Skin of body (tissue), 1 donor: ENCODE measurements at regions not wholly inside any gene's neighbourhood (a gene's known extent, or its start where the extent isn't known, plus 50 kb on each side); places are given as distances from the start of the nearest gene placed in this dataset.

Source experiments
- DNase-seq: peaks from one replicate; lab custom pipeline; 2025; lab: John Stamatoyannopoulos, UW

DNA sequence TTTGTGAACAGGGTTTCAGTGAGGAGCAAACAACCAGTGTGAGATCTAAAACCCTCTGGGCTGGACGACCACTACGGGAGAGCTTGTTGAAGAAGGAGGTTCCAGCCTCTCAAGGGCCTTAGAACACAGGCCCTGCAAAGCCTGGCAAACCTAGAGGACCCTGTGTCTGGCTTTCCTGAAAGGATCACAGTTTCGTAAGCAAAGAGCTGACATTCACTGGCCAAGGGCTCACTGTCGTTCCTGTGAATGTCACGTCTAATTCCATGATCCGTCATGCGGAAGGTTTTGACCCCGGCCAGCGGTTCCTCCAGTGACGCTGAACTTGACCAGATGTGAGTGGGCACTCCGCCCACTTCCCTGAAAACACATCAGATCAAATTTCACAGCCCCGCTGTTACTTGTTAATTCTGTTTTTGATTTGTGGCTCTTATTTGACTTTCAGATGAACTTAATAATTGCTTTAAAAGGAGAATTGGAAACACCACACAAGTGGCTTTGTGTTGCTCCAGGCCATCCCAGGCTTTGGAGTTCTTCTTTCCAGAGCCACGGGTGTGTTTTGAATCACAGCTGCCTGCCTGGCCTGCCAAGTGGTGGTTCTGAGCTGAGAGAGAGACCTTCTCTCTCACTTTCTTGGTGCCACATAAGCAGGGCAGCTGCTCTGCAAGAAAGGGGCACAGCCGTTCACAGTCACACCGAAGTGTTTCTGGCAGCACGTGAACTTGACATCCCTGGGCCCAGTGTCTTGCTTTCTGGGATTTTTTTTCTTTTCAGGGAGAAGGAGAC lies 308.4 kb downstream of the NDUFA10 start:
- DNase-seq = peak; percentile 85

DNA sequence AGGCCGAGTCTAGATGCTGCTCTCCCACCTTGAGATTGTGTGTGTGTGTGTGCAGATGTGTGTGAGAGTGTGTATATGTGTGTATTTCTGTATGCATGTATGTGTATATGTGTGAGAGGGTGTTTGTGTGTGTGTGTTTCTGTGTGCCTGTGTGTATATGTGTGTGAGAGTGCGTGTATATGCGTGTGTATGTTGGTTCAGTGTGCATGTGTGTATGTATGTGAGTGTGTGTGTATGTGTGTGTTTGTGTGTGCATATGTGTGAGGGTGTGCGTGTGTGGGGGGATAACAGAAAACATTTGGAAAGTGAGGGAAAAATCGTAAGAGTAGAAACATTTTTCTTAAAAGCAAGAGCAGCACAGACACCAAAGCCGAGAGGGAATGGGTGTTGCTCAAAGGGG lies 309.1 kb downstream of the NDUFA10 start:
- DNase-seq = no peak

DNA sequence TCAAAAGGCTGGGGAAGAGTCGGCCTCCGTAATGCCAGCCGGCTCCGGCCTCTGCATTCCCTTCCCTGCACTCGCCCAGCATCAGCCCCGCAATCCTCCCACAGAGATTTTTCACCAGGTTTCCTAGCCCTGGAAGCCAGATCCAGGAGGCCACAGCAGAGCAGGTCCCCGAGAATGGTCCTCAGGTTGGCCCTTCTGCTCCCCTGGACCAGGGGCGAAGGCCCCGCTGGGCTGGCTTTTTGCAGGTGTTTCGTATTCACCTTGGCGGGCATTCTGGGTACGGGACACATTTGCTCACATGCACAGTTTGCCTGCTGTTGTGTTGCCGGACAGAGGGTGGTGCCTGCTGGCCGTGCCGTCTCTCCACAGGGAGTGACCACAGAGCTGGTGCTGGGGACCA lies 309.5 kb downstream of the NDUFA10 start:
- no peak for DNase-seq

DNA sequence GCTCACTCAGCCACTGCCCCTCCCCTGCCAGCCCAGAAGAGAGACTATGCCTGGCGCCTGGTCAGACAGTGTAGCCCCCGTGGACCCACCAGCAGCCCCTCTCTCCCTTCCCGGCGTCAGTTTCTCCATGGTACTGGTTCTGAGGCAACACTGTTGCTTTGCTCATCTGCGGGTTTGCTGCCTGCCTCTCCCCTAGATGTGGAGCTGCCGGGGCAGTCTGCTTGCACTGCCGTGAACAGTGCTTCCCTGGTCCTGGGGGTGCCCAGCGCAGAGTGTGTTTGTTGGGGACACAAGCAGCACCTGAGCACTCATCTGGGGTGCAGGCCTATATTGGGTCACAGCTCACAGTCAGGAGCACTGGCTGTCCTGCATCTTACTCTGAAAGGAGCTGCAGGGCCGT lies 309.9 kb downstream of the NDUFA10 start:
- no peak for DNase-seq

DNA sequence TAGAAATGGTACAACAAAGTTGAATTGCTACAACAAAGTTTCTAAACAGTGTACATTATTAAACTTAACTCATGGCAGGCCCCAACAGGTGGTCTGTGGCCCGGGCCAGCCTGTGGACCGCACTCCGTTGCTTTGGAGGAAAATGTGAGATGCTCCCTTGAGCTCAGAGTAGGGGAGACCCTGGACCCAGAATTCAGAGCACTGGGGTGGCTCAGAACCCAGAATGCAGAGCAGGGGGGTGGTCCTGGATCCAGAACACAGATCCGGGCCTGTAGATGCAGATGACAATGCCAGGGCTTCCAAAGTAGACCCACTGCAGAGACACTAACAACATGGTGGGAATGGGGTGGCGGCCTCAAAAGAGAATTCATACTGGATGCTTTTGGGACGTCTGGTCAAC lies 311.0 kb downstream of the NDUFA10 start:
- DNase-seq = no peak

DNA sequence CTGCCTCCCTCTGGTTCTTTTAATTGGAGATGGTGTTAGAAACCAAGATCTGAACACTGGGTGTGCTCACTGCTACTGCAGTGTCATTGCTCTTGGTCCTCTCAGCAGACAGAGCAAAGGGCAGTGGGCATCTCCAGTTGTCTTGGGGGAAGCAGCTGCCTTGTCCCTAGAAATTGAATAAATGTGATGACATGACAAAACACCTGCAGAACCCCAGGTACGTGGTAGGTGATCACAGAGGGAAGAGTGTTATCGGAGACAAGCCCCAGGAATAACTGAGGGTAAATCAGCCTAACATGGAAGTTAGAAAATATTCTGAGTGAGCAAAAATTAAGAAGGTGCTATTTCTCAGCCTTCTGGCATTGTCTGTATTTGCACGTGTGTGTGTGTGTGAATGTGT lies 311.9 kb upstream of the HDAC4 start:
- no peak for DNase-seq

DNA sequence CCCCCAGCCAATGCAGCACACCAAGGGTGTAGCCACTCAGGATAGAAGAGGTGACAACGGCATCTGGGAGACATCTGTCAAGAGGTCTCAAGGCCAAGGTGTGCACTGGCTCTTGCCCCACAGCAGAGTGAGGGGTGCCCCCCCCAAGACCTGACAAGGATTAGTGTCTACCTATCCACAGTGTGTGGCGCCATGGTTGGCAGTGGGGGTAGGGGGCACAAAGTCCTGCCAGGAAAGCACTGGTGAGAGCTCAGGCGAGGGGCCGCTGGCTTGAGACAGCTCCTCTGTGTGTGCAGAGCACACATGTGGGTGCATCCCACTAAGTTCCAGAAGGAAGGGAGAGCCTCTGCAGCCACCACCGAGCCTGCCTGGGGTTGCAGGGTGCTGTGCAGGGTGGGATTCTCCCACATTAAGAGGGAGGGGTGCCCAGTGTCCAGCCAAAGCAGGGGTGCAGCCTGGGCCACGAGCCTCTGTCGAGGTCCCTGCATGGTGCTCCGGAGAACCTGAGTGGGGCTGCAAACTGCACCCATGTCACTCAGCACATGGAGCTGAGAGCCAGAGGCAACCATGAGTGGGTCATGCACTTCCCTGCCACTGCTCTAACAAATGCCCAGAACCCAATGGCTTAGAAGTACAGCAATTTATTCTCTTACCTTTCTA lies 311.2 kb upstream of the HDAC4 start:
- DNase-seq = no peak

DNA sequence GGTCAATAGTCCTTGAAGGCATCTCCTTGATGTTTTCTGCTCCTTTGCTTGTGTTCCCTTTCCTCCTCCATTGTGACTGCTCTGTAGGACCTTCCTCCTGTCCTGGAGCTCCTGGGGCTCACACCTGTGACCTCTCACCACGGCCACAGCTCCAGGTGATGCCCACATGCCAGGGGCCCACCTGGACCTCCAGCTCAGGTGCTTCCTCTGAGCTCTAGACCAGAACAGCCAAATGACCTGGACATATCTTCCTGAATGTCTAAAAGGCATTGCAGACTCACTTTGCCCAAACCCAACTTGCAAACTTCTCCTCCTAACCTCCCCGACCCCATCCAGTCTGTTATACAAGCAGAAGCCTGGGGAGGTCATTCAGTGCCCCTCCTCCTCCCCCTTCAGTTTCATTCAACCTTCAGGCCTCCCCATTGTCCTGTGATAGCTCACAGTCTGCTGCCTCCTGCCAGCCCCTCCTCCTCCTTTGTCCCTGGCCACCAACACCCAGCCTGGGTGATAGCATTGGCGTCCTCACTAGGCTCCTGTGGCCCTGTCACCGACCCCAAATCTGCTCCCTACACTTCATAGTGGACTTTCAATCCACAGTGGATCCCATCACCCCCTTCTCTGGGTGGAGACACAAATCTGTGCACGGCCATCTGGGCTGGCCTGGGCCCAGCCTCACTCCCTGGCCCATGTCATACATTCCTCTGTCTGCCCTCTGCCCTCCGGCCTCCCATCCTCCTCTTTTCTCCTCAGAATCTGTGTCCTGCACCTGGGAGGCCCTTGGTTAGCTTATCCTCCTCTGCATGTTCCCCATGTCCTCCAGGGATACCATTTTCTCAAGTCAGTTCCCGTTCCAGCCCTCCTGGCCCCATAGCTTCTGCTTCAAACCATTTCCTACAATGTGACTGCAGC lies 310.4 kb upstream of the HDAC4 start:
- no peak for DNase-seq

DNA sequence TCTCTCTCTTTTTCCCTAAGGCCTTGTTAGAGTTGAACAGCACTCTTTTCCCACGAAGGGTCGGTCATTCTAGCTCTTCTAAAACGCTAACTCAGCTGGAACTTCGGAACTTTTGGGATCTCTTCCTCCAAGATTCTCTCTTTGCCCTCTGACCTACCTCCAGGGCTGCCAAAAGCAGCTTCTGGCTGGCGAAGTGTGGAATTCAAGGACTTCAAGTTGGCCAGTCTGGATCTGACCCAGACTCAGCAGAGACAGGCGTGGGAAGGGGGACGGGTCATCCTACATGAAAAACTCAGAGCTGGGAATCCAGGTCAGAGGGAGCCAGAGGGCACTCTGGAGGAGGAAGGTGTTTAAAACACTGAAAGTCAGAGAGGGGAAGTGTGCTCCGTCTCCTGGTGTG lies 305.5 kb upstream of the HDAC4 start:
- no peak for DNase-seq

DNA sequence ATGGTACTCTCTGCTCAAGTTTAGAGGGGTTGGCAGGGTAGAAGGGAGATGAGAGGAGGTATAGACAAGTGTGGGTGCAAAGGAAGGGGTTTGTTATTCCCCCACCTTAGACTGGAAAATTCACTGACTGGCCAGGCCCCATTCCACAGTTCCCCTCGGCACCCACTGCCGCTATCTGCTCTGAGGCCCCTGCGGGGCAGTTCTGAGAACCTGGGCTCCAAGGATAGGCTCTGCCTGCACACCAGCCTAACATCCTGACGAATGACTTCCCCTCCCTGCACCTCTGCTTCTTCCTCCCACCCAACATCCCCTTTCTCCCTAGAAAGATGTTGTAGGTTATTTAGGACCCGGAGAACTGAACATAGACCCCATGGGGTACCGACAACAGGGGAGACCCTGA lies 303.9 kb upstream of the HDAC4 start:
- DNase-seq = no peak

DNA sequence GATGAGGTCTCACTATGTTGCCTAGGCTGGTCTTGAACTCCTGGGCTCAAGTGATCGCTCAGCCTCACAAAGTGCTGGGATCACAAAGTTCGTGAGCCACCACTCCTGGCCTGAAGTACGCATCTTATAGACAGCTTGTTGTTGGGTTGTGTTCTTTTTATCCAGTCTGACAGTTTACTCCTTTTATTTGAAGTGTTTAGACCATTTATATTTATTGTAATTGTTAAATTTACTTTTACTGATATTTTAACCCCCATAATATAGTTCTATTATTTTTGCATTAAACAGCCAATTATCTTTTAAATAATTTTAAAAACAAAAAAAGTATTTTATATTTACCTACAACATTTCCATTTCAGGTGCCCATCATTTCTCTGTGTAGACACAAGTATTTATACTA lies 303.0 kb upstream of the HDAC4 start:
- no peak for DNase-seq

DNA sequence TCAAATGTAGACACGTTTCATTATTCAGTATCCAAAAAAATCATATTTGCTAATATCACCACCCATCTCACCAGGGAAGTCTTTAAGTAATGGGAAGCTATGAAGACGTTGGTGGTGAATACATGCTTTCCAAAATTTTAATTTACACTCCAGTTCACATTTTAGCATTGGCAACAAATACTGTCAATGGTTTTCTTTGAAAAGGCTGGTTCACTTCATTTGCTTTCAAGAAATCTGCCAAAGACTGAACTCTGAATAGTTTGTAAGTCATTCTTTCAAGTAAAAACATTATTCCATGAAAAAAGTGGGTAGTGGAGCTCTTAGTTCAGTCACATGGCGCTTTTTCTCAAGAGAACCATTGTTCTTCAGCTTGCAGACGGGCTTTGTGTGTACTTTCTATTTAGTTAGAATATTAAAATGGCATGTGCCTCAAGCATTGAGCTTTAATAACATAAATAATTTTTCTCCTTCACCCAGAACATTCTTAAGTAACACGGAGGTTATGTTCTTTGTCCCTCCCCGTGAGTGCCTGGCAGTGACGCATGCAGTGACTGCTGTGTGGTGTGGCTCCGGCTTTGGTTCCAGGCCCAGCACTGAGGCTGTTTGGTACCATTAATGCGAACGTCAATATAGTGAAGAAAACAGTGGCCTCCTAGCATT lies 300.0 kb upstream of the HDAC4 start:
- DNase-seq = no peak

DNA sequence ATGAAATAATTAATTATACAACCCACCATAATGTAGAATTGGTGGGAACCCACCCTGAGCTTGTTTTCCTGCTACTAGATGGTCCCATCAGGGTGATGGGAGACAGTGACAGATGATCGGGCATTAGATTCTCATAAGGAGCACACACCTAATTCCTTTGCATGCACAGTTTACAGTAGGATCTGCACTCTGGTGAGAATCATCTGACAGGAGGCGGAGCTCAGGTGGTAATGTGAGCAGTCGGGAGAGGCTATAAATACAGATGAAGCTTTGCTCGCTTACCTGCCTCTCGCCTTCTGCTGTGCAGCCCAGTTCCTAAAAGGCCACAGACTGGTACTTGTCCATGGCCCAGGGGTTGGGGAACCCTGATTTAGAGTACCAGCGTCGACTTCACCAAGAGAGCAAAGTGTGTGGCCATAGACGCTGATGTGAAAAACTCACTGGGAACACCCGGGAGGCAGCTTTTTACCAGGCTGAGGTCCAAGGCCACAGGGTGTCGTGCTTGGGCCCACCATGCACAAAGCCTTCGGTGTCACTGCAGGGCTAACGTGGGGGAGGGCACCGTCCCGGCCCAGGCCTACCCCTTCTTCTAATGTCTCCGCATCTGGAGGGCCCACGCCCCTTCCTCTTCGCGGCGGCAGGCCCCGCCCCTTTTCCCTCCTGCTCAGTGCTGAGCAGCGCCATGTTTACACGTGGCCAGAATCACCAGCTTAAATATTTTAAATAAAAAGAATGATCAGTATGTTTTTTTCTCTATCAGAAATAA lies 296.8 kb upstream of the HDAC4 start:
- no peak for DNase-seq

DNA sequence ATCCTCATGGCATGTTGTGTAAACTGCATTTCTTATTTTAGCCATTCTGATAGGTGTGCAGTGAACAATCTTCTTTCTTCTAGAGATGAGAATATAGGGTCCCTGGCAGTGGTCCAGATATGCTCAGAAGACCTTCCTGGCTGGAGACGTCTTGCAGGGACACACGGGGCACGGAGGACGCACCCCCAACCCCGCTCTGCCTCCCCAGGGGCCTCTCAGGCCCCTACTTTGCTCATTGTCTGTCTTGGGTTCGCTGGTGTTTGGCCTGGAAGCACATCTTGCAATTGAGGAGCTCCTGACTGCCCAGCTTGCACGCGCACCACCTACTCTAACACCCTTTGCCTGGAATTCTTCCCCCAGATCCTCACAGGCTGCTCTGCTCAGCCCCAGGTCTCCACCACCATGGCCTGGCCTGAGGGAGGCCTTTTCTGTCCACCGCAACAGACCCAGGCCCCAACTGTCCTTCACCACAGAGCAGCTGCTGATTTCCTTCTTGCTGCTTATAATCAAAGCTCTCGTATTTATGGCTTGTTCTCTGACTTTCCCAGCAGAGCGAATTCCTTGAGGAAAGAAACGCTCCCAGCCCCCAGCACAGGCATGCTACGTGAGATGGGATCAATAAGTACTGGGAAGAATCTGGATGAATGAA lies 295.9 kb upstream of the HDAC4 start:
- DNase-seq = no peak

DNA sequence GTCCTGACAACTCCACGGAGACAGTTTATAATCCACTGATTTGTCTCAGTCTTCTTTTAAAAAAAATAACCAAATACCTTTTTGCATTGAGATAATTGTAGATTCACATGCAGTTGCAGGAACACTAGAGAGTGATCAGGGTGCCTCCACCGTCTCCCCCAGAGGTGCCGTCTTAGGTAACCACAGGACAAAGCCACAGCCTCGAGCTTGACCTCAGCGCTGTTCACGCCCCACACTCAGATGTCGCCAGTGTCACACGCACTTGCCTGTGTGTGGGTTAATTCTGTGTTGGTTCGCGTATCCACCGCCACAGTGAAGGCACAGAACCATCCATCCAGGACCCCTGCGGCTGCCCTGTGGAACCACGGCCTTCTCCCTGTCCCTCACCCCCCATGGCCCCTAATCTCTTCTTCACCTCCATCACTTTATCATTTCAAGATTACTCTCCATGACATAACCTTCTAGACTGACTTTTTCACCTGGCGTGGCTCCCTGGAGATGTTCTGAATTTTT lies 295.0 kb upstream of the HDAC4 start:
- no peak for DNase-seq

DNA sequence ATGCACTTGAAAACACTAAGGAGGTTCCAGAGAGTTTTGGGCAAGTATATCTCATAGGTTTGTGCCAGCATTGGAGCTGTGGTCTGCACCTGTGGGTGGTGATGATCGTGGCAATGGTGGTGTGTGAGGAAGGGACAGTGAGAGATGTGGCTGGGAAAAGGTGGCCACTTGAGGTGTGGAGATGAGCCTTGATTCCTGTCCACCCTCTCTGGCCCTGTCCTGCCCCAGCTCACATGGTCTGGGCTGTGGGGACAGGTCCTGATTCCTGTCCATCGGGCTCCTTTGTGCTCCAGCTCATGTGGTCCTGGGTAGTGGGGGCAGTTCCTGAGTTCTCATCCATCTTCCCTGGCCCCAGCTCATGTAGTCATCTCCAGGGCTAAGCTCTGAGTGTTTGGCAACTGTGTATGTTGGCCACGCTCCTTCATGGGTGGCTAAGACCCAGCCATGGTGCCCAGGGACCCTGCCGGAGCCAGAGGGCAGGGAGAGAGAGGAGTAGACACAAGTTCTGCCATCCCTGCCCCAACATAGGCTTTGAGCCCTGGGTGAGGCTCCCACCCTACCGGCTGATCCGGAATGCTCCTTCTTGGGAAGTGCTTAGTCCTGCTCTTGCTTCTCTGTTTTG lies 294.4 kb upstream of the HDAC4 start:
- DNase-seq = no peak

DNA sequence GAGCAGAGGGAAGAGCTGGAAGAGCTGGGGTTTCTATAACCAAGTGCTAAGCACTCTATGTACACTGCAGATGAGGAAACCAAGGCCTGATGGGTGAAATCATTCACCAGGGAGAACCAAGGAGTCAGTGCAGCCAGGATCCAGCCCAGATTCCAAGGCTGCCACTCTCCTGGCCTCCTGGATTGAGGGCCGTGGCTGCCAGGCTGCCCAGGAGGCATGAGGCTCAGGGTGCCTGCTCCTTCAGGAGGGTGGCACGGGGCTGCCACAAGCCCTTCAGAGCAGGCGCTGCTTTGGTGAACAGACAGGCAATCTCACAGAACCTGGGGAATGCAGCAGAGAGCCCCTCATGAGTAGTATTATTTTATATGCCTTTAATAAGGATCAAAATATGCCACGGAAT lies 293.7 kb upstream of the HDAC4 start:
- DNase-seq = no peak

DNA sequence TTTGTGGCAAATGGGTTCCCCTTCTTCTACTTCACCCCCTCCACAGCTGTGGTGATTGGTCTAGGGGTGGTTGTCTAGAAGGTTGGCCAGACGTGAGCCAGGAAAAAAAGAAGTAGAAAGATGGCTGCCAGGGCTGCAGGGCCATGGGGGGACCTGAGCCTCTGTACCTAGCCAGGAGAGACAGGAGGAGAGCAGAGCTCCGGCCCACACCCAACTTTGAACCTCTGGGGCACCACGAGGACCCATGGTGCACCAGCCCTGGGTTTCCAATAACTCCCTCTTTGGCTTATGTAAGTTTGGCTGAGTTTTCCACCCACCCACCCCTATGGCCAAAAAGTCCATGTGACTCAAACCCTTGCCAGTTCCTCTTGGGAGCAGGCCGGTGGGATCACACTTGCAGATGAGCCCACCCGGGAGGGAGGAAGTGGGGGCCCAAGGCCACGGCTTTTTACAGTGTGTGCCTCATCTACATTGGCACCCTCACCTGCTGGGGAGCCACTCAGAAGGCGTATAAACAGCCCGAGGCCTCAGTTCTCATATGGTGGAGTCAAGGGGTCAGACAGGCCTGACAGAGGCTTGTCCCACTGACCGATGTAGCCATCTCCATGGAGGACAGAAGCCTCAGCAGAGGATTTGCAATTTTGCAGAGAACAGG lies 293.1 kb upstream of the HDAC4 start:
- DNase-seq = no peak

DNA sequence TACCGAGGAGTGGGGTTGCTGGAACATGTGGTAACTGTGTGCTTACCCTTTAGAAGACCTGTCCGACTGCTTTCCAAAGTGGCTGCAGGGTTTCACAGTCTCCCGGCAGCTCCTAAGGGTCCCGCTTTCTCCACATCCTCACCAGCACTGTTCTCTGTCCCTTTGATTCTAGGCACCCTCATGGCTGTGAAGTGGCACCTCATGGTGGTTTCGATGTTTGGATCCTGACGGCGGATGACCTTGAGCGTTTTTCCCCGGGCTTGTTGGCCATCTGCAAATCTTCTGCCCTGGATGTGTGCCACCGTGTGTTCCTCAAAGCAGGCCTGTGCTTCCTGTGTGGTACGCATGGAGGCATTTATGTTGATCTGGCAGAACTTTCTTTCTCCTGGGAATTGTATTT lies 292.5 kb upstream of the HDAC4 start:
- DNase-seq = no peak
